HEK293T (cell line): ENCODE measurements at regions not wholly inside any gene's neighbourhood (a gene's known extent, or its start where the extent isn't known, plus 50 kb on each side); places are given as distances from the start of the nearest gene placed in this dataset.

ENCODE experiments used
- BHLHE40 ChIP-seq: fragments of 450-650 bp; IDR thresholded peaks from 2 replicates; pipeline ENCODE4 v1.6.1; 2016; ENCODE audit warnings: mild to moderate bottlenecking, moderate library complexity, borderline replicate concordance
- CTBP1 ChIP-seq: fragments of 450-650 bp; IDR thresholded peaks from 2 replicates; pipeline ENCODE4 v1.6.1; 2016; ENCODE audit warnings: borderline replicate concordance
- ELF4 ChIP-seq: fragments of 450-650 bp; IDR thresholded peaks from 2 replicates; pipeline ENCODE4 v1.6.1; 2017; ENCODE audit warnings: antibody characterized with exemption
- FOXK2 ChIP-seq: fragments of 450-650 bp; IDR thresholded peaks from 2 replicates; pipeline ENCODE4 v1.6.1; 2016; ENCODE audit warnings: mild to moderate bottlenecking
- FOXM1 ChIP-seq: fragments of 450-650 bp; IDR thresholded peaks from 2 replicates; pipeline ENCODE4 v1.6.1; 2017; ENCODE audit warnings: mild to moderate bottlenecking, borderline replicate concordance
- HDGF ChIP-seq: fragments of 450-650 bp; IDR thresholded peaks from 2 replicates; pipeline ENCODE4 v1.6.1; 2017; ENCODE audit warnings: antibody characterized with exemption, borderline replicate concordance
- L3MBTL2 ChIP-seq: fragments of 450-650 bp; conservative IDR thresholded peaks from 2 replicates; pipeline ENCODE4 v1.6.1; 2016; ENCODE audit warnings: mild to moderate bottlenecking
- PKNOX1 ChIP-seq: fragments of 450-650 bp; IDR thresholded peaks from 2 replicates; pipeline ENCODE4 v1.6.1; 2016
- SP1 ChIP-seq: fragments of 450-650 bp; IDR thresholded peaks from 2 replicates; pipeline ENCODE4 v1.6.1; 2017
- SUZ12 ChIP-seq: fragments of 450-650 bp; IDR thresholded peaks from 2 replicates; pipeline ENCODE4 v1.6.1; 2016; ENCODE audit warnings: mild to moderate bottlenecking
- ZNF384 ChIP-seq: fragments of 450-650 bp; IDR thresholded peaks from 2 replicates; pipeline ENCODE4 v1.6.1; 2016

- TF ChIP-seq SUZ12: no peak
- TF ChIP-seq SP1: no peak
- no peak for TF ChIP-seq L3MBTL2
- no peak for TF ChIP-seq BHLHE40
- no peak for TF ChIP-seq CTBP1
- TF ChIP-seq FOXM1: no peak
- TF ChIP-seq FOXK2: no peak
- TF ChIP-seq PKNOX1: no peak
- TF ChIP-seq ZNF384: no peak
- no peak for TF ChIP-seq HDGF
- TF ChIP-seq ELF4: no peak
Measured at GRCh38 chr9:117552811-117553210, 138.0 kb upstream of the ASTN2 start.
